ENCODE measurements at regions not wholly inside any gene's neighbourhood (a gene's known extent, or its start where the extent isn't known, plus 50 kb on each side); places are given as distances from the start of the nearest gene placed in this dataset.

DNA sequence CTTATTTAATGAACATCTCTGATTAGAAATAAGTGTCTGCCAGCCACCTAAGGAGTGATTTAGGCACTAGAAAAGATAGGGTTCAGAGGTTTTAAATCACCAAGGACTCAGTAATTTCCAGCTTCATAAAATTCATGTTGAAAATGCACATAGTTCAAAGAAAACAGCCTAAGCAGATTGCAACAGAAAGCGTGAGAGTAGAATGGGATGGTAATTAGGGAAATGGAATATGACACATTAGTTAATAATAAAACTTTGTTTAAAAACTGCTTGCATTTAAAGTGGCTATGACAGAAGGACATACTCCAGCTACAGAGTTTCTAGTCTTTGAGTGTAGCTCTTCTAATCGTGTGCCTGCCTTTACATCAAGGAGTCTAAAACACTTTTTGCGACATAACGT, 490.8 kb downstream of the TLE4 start:
- no peak for DNase-seq (ENCODE audit: low read depth)

DNA sequence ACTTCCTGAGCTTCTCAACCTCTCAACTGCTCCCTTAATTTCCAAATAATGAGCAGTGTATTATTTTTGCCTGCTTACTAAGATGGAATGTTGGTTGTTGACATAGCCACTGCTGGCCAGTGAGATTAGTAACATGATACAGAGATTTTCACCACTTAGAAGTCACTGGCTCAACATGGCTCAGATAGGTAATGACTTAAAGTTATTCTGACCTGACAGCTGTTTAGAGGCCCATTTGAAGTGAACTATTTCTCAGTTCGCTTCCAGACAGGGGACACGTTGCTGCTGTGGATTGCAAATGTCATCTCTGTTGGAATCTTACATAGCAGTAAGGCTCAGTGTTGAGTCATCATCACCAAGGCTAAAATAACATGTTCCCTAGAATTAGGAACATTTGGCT, 490.2 kb downstream of the TLE4 start:
- peak; percentile 88 for DNase-seq (ENCODE audit: low read depth)

DNA sequence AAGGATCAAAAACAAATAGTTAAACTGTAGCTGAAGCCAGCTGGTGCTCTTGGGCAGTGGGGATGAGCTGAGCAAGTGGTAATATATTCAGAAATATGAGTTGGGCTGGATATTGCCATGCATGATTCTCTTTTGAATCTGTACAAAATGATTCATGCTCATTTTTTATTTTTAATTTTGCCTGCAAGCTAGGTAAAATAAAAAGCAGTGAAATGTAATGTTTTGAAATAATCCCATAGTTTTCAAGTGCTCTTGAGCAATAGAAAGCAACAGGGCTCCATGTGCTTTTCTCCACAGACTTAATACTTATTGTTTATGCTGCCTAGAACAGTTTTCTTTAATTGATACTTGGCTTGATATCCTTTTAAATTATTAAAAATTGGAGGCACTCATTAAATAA, 489.3 kb downstream of the TLE4 start:
- no peak for DNase-seq (ENCODE audit: low read depth)

DNA sequence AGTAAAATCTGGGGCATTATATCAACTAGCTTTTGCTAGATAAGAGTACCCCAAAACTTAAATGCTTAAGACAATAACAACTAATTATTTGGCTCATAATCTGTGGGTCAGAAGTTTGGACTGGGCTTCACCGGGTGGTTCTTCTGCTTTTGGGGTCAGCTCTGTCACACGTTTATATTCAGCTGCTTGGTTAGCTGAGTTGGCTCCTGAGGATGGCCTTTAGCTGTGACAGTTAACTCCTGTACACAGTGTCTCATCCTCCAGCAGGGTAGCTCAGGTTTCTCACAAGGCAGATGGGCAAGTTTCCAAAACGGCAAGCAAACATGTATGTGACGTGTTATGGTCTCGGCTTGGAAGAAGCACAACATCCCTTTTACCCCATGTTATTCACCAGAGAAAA, 488.2 kb downstream of the TLE4 start:
- no peak for DNase-seq (ENCODE audit: low read depth)

DNA sequence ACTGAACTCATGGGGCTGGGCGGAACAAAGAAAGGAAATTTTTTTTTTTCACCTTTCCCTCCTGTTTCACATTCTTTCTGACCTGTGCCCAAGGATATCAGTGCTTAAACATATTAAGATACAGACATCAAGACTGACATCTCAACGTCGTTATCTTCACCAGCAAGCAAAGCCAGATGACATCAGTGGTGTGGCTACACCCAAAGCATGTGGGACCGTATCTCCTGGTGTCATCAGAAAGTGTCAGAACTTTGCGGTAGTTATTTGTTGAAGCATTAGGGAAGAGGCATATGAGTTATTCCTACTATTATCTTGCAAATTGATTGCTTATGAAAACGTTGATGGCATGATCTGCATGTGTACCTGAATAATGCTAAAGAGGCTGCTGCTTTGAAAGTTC, 487.4 kb downstream of the TLE4 start:
- no peak for DNase-seq (ENCODE audit: low read depth)

DNA sequence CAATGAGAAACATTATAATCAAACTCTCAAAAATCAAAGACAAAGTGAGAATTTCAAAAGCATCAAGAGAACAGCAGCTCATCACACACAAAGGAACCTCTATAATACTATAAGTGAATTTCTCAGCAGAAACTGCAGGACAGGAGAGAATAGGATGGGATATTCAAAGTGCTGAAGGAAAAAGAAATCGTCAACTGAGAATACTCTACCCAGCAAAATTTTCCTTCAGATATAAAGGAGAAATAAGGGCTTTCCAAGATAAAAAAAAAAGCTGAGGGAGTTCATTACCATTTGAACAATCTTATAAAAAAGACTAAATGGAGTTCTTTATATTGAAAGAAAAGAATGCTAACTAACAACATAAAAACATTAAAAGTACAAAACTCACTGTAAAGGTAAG, 481.1 kb downstream of the TLE4 start:
- DNase-seq (ENCODE audit: low read depth), result no peak

DNA sequence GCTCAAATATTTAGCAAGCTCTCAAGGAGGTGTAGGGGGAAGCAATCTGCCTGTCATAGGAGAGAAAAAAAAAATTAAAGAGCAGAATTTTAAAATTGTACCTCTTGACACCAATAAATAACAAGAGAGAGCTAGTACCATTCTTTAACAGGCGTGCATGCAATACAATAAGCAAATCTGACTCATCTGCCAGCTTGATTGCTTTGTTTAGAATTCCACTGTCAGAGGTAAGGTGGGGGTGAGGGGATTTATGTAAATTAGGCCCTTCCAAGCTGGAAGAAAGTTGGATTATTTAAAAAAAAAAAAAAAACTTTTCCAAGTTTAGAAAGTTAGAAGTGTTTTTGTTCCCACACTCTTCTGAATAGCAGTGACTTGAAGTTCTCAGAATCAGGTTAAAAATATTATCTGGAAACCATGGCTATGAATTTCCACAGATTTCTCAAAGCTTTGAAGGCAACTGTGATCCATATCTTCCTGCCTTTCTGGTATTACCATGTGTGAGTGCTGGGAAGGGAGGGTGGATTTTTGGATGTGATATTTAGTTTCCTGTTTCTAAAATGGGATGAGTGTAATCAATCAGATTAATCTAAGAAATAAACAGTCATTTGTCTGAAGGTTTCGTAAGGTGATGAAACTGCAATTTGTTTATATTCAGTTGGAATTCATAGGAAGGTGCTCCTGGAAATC, 477.5 kb downstream of the TLE4 start:
- no peak for DNase-seq (ENCODE audit: low read depth)

DNA sequence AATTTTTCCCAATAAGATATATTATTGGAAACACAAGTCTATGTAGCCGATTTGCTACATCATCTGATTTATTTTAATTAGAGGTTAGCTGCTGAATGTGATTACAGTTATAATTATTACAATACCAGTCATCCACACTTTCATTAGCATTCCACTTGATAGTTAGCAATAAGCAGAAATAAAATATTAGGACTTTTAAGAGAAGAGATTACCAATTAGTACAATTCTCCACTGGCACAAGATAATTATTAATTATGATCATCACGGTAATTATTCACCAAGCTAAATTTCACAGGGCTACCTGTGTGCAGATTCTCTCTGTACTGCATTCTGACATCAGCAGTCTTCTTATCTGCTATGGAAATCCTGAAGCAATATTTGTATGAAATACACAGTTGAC, 474.7 kb downstream of the TLE4 start:
- no peak for DNase-seq (ENCODE audit: low read depth)

DNA sequence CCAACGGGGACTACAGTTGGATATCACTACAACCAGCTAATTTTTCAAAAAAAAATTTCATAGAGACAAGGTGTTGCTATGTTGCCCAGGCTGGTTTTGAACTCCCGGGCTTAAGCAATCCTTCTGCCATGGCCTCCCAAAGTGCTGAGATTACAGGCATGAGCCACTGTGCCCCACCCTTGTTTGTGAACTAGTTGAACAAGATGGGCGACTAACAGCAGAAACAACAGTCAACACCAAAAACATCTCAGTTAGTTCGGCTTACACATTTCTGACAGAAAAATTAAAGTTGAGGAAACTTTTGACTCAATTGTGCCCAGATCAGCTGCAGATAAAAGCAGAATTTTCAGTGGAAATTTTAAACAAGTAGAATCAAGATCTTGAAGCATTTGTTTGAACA, 470.1 kb downstream of the TLE4 start:
- DNase-seq (ENCODE audit: low read depth), result no peak

DNA sequence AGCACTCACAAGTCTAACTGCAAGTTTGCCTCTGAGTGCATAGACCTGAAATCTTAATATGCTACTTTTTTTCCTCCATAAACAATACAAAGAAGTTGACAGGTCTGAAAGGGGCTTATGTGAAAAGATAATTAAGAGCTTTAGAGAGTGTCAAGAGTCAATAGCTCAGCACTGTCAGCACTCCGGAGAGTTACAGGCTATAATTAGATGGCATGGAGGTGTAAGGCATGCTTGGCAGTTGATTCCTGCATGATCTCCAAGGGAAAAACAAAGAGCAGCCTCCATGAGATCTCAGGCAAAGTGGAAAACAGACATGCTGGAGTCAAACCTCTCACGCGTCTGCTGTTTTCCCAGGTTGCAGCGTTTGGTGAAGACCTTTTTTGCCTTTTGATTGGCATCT, 468.7 kb downstream of the TLE4 start:
- DNase-seq (ENCODE audit: low read depth), result no peak

DNA sequence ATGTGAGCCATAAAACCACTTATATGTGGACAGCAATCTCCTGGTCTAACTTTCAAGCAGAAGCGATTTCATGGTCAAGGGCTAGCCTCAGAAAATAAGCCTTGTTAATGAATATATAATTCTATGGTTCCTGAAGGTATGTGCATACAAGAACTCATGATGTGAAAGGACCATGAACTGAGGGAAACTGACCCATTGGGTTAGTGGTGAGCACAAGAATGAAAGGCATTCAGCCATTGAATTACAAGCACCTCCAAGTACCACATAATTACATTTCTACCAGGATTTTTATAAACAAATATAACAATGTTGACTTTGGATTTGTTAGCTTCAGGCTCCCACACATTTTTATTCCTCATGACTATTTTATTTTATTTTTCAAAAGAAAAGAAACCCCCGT, 459.0 kb downstream of the TLE4 start:
- DNase-seq (ENCODE audit: low read depth), result no peak

DNA sequence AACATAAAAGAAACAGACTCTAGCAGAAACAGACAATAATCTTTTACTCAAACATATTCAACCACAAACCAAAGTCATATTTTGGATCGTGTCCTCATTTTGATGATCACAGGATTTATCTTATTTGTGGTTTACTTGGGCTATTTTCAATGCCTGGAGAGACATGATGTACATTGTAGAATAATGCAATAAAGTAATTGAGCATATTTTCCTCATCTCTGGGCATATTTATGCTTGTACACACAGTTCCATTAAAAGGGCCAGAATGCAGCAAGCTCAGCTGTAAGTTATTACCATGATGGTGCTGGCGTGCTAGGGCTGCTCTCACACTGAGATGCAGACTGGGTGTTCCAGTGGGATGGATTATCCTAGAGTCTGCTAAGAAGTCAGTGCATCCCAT, 456.7 kb downstream of the TLE4 start:
- DNase-seq (ENCODE audit: low read depth), result peak; percentile 74

DNA sequence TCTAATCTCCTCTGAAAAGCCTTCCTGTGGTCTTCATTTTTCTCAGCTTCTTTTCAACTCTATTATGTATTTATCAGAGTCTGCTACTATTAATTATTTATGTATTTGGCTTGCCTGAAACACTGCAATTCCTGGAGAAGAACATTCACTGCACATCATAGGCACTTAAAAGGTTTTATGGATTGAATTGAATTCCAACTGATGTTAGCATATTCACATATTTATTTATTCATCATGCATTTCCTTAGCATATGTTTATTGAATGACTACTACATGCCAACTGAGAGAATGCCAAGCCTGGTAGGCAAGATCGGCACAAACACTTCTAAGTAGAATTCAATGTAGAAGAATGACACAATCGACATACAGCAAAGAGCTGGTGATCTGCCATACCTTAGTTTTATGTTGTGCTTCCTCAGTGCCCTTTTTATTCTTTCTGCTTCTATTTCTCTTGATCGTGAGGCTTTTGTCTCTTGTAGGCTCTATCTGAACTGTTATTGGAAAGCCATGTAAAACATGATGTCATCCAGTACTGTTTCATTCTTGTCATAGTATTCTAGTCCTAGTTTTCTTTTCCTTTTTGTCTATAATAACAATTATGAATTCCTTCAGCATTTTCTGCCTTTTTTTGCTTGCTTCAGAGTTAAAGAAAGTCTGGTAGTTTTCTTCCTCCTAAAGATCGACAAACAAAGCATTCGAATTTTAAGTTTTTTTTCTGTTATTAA, 454.2 kb downstream of the TLE4 start:
- DNase-seq (ENCODE audit: low read depth), result no peak

DNA sequence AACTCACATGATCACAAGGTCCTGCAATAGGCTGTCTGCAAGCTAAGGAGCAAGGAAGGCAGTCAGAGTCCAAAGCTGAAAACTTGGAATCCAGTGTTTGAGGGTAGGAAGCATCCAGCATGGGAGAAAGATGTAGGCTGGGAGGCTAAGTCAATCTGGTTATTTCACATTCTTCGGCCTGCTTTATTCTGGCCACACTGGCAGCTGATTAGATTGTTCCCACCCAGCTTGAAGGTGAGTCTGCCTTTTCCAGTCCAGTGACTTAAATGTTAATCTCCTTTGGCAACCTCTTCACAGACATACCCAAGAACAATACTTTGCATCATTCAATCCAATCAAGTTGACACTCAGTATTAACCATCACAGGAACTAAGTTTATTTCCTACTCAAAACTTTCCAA, 453.4 kb downstream of the TLE4 start:
- no peak for DNase-seq (ENCODE audit: low read depth)

DNA sequence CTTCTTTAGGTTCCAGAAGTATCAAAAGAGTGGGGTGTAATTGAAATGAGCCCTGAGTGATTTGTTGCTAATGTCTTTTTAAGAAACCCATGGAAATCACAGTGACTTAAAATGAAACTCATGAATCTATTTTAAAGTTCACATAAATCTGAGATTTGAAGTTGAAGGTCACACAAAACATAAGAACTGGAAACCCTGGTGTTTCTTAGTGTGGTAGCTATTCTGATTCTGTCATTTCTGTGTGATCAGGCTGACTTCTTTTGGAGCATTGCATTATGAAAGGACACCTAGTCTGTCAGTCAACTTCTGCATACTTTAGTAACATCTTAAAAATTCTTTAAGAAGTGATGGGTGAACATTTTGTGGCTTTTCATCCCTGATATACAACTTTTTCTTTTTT, 448.8 kb downstream of the TLE4 start:
- DNase-seq (ENCODE audit: low read depth), result no peak

DNA sequence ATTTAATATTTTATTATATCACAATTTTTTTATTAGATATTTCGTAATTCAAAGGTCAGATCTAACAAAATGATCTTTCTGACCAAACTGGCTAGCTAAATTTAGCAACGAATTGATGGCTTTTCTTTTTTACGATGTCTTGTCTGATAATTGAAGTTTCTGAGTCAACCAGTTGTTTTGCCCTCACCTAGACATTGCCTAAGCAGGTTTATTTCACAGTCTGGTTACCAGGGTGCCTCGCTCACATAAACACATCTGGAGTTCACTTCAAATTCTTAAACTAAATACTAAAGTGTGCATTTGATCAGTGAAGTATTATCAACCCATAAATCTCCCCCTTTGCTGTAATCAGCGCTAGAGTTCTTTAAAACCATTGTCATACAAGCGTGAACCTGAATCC, 448.3 kb downstream of the TLE4 start:
- no peak for DNase-seq (ENCODE audit: low read depth)

DNA sequence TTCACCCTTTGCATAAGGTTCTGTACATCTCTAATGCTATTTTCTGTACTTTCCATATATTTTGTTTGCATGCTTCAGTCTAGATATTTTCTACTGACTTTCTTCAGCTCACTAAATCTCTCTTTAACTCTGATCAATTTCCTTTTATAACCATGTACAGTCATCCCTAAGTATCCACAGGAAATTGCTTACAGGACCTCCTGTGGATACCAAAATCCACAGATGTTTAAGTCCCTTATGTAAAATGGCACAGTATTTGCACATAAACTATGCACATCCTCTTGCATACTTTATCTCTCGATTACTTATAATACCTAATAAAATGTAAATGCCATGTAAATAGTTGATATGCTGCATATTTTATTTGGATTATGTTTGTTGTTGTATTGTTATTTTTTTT, 442.1 kb downstream of the TLE4 start:
- no peak for DNase-seq (ENCODE audit: low read depth)

DNA sequence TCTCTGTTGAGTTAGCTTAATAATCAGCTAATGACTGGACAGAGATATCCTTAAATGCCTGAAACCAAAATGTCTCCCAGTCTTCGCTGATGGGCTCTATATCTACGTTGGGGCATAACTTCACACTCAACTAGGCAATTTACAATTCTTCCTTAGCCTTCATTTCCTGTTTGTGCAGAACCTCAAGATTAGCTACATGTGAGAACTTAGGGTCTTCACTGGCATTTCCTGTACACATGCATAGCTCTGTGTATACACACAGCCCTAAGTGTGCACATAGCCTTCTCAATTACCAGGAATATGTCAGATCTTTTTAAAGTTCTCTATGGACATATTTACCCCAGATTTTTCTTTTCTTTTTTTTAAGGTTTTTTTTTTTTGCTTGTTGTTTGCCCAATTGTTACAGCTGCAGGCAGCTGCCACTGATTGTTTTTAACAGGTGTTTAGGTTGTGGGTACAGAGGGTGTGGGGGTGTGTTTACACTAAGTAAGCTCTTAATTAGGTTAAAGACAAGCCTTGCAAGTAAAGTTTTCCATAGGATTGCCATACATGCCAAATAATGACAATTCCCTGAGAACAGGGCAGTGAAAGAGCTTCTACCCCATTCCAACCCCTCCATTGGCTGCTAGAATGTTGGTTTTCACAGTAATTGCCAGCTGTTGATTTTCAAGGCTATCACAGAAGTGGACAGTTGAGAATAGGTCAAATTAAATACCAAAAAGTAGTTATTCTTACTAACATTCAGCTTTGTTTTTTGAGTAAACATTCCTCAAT, 441.0 kb downstream of the TLE4 start:
- no peak for DNase-seq (ENCODE audit: low read depth)

DNA sequence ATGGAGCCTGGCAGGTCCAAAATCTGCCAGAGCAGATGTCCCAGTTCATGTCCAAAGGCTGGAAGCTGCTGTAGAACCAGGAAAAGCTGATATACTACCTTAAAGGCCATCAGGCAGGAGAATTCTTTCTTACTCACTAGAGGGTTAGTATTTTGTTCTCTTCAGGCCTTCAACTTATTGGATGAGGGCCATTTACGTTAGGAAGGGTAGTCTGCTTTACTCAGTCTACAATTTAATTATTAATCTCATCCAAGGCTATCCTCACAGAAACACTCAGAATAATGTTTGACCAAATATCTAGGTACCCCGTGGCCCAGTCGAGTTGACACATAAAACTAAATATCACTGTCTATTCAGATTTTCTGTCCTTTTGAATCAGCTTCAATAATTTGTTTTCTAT, 437.4 kb downstream of the TLE4 start:
- DNase-seq (ENCODE audit: low read depth), result no peak

DNA sequence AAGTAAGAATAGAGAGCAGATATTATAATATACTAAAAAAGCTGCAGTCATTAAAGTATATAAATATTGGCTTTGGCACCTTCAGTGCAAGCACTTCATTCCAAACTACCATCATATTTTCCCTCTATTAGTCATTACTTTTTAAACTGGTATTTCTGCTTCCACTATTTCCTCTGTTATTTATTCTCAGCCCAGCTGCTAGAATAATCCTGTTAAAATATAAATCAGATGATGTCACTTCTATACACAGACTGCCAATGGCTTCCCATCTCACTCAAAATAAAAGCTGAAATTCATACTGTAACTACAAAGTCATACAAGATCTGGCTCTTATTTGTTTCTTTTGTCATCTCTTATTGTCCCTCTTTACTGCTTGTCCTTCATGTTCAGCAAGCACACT, 432.9 kb downstream of the TLE4 start:
- DNase-seq (ENCODE audit: low read depth), result no peak

DNA sequence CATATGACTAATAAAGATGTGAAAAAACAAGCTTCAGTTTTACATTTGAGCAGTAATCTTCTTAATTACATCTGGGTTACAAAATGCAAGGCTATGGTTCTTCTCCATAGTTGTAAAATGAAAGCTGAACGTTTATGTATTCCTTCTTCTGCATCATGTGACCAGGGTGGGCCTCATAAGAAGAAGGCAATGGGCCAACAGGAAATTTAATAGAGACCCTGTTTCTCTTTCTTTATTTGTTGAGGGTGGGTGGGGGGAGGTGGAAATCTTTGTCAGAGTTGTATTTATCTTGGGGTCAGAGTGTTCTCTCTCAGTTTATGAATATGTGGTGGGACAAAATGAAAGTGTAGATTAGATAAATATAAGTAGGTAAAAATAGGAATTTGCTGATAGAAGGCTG, 418.8 kb downstream of the TLE4 start:
- DNase-seq (ENCODE audit: low read depth), result no peak

DNA sequence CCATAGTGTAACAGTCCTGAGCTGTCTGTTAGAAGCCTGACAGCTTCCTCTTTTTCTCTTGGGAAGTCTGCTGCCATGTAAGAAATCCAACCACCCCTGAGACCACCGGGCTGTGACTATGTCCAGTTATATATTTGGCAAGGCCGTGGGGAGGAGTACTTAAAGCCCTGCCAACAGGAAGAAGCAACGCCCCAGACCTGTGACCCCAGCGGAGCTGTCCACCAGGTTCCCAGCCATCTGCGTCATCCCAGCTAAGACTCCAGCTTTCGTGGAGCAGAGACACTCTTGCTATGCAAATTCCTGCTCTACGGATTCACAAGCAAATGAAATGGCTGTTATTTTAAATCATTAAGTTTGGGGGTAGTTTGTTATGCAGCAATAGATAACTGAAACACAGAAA, 417.3 kb downstream of the TLE4 start:
- no peak for DNase-seq (ENCODE audit: low read depth)

DNA sequence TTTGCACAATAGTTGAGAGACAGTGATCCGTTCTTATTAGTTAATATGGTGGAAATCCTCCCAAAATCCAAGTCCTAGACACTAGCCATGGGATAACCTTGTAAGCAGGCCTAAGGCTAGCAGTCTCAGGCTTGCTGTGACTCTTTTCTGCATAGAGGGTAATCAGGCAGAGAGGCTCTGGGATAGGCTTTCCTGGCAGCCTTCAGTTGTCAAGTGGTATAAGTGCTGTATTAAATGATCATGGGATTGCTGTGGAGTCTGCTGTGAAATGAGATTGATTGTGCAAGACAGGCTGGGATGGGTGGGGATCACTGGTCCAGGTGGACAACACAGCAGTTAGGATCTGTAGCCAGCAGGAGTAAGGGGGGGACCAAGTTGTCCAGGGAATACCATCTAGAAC, 416.4 kb downstream of the TLE4 start:
- no peak for DNase-seq (ENCODE audit: low read depth)
